GM21717 (cell line): ENCODE measurements at regions not wholly inside any gene's neighbourhood (a gene's known extent, or its start where the extent isn't known, plus 50 kb on each side); places are given as distances from the start of the nearest gene placed in this dataset.

Experiments used
- ATAC-seq: cut with Tn5 transposase; IDR thresholded peaks from one replicate; pipeline ENCODE4 v1.9.1; 2021; ENCODE audit warnings: mild to moderate bottlenecking, moderate library complexity; ENCODE audit not compliant: unreplicated experiment

GRCh38 chr17:71402007-71402406, 718.8 kb upstream of the SOX9 start:
- no peak for ATAC-seq

GRCh38 chr17:71402661-71403141, 718.1 kb upstream of the SOX9 start:
- no peak for ATAC-seq

- ATAC-seq = no peak
Observed at GRCh38 chr17:71405101-71405500, 715.7 kb upstream of the SOX9 start.

DNA sequence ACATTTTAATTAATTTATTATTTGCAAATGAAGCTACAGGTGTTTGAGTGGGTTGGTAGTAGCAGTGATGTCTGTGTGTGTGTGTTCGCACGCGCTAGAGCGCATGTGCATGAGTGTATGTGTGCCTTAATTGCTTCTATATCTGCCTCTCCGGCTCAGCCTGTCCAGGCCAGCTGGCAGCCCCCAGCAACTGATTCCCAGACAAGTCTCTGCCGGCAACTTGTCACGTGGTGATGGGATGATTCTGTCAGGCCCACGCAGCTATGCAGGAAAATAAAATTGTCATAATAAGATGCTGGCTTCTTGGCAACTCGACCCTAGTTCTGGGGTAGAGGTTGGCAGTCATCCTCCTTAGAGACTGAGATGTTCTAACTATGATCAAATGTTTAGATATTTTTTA, 712.8 kb upstream of the SOX9 start:
- no peak for ATAC-seq

- ATAC-seq = no peak
Observed at GRCh38 chr17:71409137-71409536, 711.7 kb upstream of the SOX9 start.

- no peak for ATAC-seq
Observed at GRCh38 chr17:71409712-71410111, 711.1 kb upstream of the SOX9 start.

- no peak for ATAC-seq
Observed at GRCh38 chr17:71412803-71413202, 708.0 kb upstream of the SOX9 start.

DNA sequence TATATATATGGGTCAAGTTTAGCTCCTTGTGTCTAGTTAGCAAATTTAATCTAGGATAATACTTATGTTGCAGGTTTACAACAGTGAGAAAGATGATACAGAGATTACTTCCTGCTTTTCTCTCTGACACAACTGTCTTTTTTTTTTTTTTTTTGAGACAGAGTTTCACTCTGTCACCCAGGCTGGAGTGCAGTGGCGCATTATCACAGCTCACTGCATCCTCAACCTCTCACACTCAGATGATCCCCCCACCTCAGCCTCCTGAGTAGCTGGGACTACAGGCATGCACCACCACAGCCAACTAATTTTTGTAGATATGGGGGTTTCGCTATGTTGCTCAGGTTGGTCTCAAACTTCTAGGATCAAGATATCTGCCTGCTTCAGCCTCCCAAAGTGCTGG, 706.9 kb upstream of the SOX9 start:
- no peak for ATAC-seq

DNA sequence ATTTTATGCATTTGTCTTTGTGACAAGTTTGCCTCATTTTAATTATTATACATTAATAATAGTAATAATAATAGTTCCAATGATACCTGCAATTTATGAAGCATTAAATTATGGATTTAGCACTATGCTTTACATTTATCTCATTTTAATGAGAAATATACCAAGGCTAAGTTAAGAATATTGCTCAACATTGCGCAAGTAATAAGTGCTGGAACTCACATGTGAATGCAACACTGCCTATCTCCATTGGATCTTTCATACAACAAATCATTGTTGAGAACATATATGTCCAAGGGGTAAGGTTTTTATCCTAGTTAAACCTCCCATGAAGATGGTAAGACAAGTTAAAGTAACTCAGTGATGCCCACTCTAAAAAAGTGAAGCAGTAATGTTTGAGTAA, 703.7 kb upstream of the SOX9 start:
- ATAC-seq = no peak

GRCh38 chr17:71422968-71423367, 697.9 kb upstream of the SOX9 start:
- ATAC-seq = no peak

GRCh38 chr17:71423871-71424546, 696.8 kb upstream of the SOX9 start:
- ATAC-seq = no peak

- ATAC-seq = no peak
Observed at GRCh38 chr17:71427801-71428200, 693.0 kb upstream of the SOX9 start.

GRCh38 chr17:71428897-71429296, 691.9 kb upstream of the SOX9 start:
- no peak for ATAC-seq

DNA sequence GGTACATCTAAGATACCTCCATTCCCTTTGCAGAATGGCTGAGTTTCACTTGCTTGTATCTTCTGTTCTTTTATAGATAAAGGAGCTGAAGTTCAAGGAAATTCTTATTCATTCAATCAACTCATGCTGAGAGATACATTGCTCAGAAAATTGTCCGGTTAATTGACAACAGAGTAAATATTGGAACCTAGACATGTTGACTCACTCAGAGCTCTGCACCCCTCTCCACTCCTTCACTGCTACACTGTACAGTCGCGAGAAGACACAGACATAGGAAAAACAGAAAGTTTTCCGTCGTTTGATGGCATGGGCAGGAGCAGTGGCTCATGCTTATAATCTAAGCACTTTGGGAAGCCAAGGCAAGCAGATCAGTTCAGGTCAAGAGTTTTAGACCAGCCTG, 690.5 kb upstream of the SOX9 start:
- no peak for ATAC-seq

DNA sequence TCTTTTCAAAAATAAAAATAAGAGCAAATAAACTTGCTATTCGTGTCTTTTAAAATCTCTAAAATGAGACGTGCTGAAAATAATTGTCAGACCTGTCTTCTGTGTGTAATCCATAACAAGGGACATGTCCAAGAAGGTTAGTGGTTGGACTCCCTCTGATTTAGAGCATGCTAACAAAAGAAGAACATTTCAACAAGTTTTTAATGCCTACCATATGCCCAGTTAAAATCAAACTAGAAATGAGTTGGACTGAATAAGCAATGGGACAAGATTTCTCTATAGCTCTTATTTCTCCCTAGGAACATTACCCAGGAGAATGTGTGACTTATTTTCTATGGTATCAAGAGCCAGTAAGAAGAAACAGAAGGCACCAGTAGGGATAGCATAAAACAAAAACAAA, 689.7 kb upstream of the SOX9 start:
- no peak for ATAC-seq

DNA sequence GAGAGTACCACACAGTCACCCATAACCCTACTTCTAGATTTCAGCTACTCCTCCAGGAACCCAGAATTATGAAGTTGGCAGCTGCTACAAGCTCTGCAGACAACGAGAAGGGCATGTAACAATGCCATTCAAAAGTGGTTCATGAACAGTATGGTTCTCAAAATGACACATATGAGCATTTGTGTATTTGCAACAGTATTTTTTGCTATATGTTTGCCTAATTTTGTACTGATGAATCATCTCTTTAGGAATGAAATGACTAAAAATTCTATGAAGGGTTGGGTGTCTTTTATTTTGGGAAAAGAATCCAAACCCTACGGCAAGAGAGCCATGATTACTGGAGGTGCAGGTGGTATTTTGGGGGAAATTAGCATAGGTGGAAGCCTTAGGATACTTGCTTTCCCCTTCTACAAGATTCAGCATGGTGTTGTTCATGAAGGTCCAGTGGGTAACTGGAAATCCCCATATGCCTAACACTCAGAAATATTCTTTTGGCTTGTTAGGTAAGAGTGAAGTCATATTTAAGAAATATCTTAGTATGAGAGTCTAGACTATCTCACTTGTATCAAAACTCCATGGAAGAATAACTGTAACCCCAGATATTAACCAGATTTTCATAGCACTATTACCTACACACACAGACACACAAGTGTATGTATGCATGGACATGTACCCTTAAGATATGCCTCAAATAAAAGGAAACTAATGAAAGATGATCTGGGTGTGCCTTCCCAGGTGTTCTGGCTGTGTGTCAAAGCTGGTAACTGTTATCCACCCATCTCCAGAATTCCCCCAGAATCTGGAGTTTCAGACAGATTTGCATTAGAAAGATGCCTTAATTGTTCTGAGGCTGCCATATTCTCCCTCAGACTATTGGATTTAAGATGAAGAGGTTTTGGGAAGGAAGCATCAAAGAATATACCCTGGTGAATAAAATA, 688.2 kb upstream of the SOX9 start:
- no peak for ATAC-seq

- ATAC-seq = no peak
Observed at GRCh38 chr17:71434716-71435115, 686.1 kb upstream of the SOX9 start.

- no peak for ATAC-seq
Observed at GRCh38 chr17:71436479-71436878, 684.3 kb upstream of the SOX9 start.

- ATAC-seq = no peak
Observed at GRCh38 chr17:71437166-71437565, 683.7 kb upstream of the SOX9 start.

DNA sequence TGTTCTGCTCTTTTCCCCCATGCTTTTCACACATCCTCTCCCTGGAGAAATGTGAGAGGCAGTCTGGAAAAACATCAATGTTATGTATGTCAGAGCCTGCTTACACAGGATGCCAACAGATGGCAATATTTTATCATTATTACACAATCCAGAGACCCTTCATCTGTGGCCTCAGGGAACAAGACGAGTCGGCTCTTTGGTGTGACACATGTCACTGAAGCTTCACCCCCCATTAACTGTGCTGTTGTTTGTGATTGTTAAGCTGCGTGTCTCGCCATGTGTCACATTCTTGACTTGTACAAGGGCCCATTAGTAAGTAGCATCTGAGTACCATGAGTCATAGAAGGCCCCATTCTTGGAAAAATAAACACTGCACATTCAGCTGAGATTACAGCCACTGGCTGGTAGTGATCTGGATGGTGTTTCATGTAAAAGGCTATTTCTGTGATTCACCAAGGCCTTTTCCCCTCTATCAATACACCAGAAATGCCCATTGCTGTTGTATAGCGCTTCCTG, 682.1 kb upstream of the SOX9 start:
- no peak for ATAC-seq

- no peak for ATAC-seq
Observed at GRCh38 chr17:71440513-71440912, 680.3 kb upstream of the SOX9 start.

DNA sequence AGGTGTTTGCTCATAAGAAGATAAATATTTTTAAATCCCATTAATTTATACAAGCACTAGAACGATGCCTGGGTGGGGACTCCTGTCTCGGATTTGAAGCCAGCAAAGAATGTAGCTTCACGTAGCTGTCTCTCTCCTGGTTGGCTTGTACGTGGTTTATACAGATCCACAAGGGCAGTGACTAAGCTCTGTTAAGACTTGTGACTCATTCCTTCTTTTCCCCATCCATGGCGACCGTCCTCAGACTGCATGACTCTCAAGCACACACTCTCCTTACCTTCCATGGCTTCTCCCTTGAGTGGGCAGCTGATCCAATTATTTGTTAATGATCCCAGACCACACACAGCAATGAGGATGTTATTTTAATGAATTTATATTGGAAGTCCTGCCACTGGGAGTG, 679.7 kb upstream of the SOX9 start:
- no peak for ATAC-seq
